ENCODE measurements at regions not wholly inside any gene's neighbourhood (a gene's known extent, or its start where the extent isn't known, plus 50 kb on each side); places are given as distances from the start of the nearest gene placed in this dataset.
"Not testable (repeated sequence)": the region's sequence is repeated elsewhere in the genome, so short reads cannot be mapped to it uniquely, and the experiment has no call there.

DNA sequence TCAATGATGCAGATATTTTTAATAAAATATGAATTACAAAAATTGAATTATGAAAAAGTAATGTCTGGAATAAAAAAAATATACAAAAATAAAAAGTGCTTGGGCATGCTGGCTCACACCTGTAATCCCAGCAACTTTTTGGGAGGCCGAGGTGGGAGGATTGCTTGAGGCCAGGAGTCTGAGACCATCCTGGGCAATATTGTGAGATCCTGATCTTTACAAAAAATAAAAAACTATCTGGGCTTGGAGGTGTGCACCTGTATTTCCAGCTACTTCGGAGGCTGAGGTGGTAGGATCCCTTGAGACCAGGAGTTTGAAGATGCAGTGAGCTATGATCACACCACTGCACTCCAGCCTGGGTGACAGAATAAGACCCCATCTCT, 141.8 kb downstream of the NPIPB5 start:
- no peak overlapping the region for H3K4me3 ChIP-seq (ENCODE audit: low read depth, low read length)
- DNase-seq (ENCODE audit: low read depth) = no peak
- TF ChIP-seq, protein P1, sequence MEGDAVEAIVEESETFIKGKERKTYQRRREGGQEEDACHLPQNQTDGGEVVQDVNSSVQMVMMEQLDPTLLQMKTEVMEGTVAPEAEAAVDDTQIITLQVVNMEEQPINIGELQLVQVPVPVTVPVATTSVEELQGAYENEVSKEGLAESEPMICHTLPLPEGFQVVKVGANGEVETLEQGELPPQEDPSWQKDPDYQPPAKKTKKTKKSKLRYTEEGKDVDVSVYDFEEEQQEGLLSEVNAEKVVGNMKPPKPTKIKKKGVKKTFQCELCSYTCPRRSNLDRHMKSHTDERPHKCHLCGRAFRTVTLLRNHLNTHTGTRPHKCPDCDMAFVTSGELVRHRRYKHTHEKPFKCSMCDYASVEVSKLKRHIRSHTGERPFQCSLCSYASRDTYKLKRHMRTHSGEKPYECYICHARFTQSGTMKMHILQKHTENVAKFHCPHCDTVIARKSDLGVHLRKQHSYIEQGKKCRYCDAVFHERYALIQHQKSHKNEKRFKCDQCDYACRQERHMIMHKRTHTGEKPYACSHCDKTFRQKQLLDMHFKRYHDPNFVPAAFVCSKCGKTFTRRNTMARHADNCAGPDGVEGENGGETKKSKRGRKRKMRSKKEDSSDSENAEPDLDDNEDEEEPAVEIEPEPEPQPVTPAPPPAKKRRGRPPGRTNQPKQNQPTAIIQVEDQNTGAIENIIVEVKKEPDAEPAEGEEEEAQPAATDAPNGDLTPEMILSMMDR (conservative IDR thresholded peaks at IDR 0.05; ENCODE audit: low read depth, low read length) = no peak

DNA sequence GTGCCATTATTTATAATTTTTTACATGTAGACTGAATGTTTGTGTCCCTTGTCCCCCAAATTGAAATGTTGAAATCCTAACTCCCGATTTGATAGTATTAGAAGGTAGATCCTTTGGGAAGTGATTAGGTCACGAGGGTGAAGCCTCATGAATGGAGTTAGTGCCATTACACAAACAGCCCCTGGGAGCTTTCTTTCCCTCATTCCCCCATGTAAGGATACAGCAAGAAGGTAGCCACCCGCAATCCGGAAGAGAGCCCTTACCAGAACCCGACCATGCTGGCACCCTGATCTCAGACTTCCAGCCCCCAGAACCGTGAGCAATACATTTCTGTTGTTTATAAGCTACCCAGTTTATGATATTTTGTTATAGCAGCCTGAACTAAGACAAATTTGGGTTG, 143.2 kb downstream of the NPIPB5 start:
- TF ChIP-seq, protein P1 (conservative IDR thresholded peaks at IDR 0.05; ENCODE audit: low read depth, low read length) = no peak
- DNase-seq (ENCODE audit: low read depth) = no peak
- H3K4me3 ChIP-seq (ENCODE audit: low read depth, low read length) = no peak overlapping the region

DNA sequence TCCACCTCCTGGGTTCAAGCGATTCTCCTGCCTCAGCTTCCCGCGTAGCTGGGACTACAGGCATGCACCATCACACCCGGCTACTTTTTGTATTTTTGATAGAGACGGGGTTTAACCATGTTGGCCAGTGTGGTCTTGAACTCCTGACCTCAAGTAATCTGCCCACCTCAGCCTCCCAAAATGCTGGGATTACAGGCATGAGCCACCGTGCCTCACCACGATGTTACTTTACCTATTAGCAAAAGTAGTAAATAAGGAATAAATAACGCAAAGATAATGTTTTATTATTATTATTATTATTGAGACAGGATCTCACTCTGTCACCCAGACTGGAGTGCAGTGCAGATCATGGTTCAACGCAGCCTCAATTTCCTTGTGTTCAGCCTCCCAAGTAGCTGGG, 145.9 kb downstream of the NPIPB5 start:
- not testable (repeated sequence) for H3K4me3 ChIP-seq (ENCODE audit: low read depth, low read length); DNase-seq (ENCODE audit: low read depth)

DNA sequence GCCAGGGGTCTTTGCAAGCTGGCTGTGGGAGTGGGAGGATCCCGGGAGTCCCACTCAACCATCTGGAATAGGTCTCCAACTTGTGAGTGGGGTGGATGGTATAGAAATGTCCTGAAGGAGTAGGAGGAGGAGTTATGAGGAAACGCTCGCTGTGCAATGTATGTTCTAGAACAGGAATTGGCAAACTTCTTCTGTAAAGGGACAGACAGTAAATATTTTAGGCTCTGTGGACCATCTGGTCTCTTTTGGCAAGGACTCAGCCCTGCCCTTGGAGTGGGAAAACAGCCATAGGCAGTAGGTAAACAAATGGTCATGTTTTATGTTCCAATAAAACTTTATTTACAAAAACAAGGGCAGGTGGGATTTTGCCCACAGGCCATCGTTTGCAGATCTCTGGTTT, 149.2 kb downstream of the NPIPB5 start:
- DNase-seq (ENCODE audit: low read depth) = no peak
- no peak overlapping the region for H3K4me3 ChIP-seq (ENCODE audit: low read depth, low read length)
- TF ChIP-seq, protein P1 (conservative IDR thresholded peaks at IDR 0.05; ENCODE audit: low read depth, low read length) = no peak

DNA sequence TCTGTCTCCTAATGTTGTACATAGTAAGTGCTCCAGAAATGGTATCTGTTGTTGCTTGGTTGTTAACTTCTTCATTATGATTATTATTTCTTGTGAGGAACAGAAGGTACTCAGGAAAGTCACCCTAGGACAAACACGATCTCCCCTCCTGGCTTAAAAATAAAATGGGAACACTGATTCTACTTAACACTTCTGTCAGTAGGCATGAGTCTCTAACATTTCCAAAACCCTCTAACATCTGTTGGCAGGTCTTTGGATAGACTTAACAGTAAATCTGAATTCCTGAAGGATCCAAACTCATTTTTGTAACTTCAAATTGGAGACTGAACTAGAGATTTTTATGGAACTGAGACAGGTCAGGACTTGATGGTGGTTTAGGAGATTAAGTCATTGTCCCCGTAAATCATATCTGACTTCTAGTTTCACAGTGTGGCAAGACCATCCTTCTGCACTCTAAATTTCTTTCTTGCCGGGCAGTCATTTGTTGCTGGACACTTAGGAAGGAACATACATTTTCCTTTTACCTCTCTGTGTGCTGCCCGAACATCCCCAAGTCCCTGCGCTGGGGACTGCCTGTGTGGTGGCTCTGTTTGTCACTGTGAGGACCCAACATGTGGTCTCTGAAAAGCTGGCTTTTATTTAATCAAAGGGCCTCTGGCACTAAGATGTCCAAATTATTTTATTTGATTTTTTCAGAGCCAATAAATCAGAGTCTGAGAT, 149.9 kb downstream of the NPIPB5 start:
- no peak for DNase-seq (ENCODE audit: low read depth)
- no peak overlapping the region for H3K4me3 ChIP-seq (ENCODE audit: low read depth, low read length)
- TF ChIP-seq, protein P1 (conservative IDR thresholded peaks at IDR 0.05; ENCODE audit: low read depth, low read length) = no peak

DNA sequence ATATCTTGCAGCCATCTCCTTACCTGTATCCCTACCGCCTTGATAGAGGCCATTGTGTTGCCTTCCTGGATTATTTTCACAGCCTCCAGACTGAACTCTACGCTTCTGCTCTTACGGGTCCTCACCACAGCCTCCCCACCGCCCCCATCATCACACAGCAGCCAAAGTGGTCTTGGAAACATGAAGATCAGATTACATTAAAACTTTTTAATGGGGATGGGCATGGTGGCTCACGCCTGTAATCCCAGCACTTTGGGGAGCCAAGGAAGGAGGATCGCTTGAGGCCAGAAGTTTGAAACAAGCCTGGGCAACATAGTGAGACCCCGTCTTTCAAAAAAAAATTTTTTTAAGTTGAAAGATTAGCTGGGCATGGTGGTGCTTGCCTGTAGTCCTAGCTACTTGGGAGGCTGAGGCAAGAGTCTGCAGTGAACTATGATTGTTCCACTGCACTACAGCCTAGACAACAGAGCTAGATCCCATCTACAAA, 150.5 kb downstream of the NPIPB5 start:
- no peak overlapping the region for H3K4me3 ChIP-seq (ENCODE audit: low read depth, low read length)
- DNase-seq (ENCODE audit: low read depth) = no peak
- TF ChIP-seq, protein P1 (conservative IDR thresholded peaks at IDR 0.05; ENCODE audit: low read depth, low read length) = no peak

DNA sequence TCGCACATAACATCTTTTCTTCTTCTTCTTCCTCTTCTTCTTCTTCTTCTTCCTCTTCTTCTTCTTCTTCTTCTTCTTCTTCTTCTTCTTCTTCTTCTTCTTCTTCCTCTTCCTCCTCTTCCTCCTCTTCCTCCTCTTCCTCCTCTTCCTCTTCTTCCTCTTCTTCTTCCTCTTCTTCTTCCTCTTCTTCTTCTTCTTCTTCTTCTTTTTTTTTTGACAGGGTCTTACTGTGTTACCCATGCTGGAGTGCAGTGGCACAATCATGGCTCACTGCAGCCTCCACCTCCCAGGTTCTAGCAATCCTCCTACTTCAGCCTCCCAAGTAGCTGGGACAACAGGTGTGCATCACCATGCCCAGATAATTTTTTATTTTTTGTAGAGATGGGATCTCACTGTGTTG, 151.0 kb upstream of the HS3ST2 start:
- not testable (repeated sequence) for DNase-seq (ENCODE audit: low read depth)

DNA sequence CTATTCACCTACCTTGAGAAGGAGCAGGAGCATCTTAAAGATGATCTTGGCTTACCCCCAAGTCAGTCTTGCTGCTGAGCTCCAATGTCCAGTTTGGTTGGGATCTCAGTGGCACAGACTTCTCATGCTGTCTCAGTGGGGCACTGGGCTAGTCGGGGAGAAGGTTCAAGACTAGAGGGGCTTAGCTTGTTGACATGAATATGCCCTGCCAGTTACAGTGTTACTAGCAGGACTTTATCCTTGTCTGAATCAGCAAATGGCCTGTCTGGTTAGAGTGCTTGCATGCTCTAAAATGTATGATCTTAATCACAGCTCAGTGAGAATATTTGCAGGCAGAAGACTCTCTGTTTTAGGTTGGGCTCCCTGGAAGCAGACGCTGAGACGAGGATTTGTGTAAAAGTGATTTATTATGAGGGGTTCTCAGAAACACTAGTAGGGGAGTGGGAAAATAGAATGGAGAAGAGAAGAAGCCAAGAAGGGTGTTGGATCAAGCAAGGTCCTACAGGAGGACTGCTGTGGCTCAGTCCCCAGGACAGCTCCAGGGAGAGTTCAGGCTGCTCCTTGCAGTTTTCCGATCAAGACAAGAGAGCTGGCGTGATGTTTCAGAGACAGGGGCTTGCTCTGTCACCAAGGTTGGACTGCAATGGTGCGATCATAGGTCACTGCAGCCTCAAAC, 150.4 kb upstream of the HS3ST2 start:
- TF ChIP-seq, protein P1 (conservative IDR thresholded peaks at IDR 0.05; ENCODE audit: low read depth, low read length) = no peak
- no peak overlapping the region for H3K4me3 ChIP-seq (ENCODE audit: low read depth, low read length)
- no peak for DNase-seq (ENCODE audit: low read depth)

More for the DNA sequence above, 151.0 kb upstream of the HS3ST2 start:
- not testable (repeated sequence) for H3K4me3 ChIP-seq (ENCODE audit: low read depth, low read length)
